H9 (cell line): ENCODE measurements at regions not wholly inside any gene's neighbourhood (a gene's known extent, or its start where the extent isn't known, plus 50 kb on each side); places are given as distances from the start of the nearest gene placed in this dataset.

Experiments used
- DNase-seq: peaks from one replicate; pipeline ENCODE4 v3.0.0-alpha.2; 2017
- H2AFZ ChIP-seq: one replicate; pipeline ENCODE4 v1.6.1; 2013; ENCODE audit warnings: mild to moderate bottlenecking, low read length, control low read depth, moderate library complexity
- H2AK5ac ChIP-seq: 2 replicates; pipeline ENCODE4 v1.6.1; 2013; ENCODE audit warnings: low read length, control low read depth, mixed read lengths; ENCODE audit not compliant: insufficient read length
- H2BK120ac ChIP-seq: one replicate; pipeline ENCODE4 v1.6.1; 2013; ENCODE audit warnings: low read depth, mild to moderate bottlenecking, low read length, control low read depth, inconsistent platforms; ENCODE audit not compliant: poor library complexity, severe bottlenecking
- H2BK12ac ChIP-seq: 2 replicates; pipeline ENCODE4 v1.6.1; 2013; ENCODE audit warnings: low read length, control low read depth, mixed read lengths, low read depth; ENCODE audit not compliant: insufficient read length
- H2BK15ac ChIP-seq: 2 replicates; pipeline ENCODE4 v1.6.1; 2013; ENCODE audit warnings: low read depth, low read length, control low read depth
- H2BK20ac ChIP-seq: one replicate; pipeline ENCODE4 v1.6.1; 2013; ENCODE audit warnings: low read depth, mild to moderate bottlenecking, low read length, control low read depth, inconsistent platforms; ENCODE audit not compliant: poor library complexity, severe bottlenecking
- H2BK5ac ChIP-seq: 2 replicates; pipeline ENCODE4 v1.6.1; 2013; ENCODE audit warnings: low read length, control low read depth, mixed read lengths; ENCODE audit not compliant: insufficient read length
- H3K14ac ChIP-seq: 2 replicates; pipeline ENCODE4 v1.6.1; 2013; ENCODE audit warnings: low read length, control low read depth; ENCODE audit not compliant: insufficient read depth
- H3K18ac ChIP-seq: 2 replicates; pipeline ENCODE4 v1.6.1; 2013; ENCODE audit warnings: low read depth, mild to moderate bottlenecking, mixed read lengths, low read length, control low read depth; ENCODE audit not compliant: insufficient read length
- H3K23ac ChIP-seq: 2 replicates; pipeline ENCODE4 v1.6.1; 2013; ENCODE audit warnings: low read length, control low read depth, mixed read lengths, low read depth; ENCODE audit not compliant: insufficient read length
- H3K23me2 ChIP-seq: 2 replicates; pipeline ENCODE4 v1.6.1; 2013; ENCODE audit warnings: low read depth, mild to moderate bottlenecking, mixed read lengths, low read length, control low read depth; ENCODE audit not compliant: insufficient read length, poor library complexity, severe bottlenecking
- H3K27ac ChIP-seq: 2 replicates; pipeline ENCODE4 v1.5.1; 2013; ENCODE audit warnings: low read length, control low read depth, mixed read lengths, low read depth; ENCODE audit not compliant: insufficient read length
- H3K27me3 ChIP-seq: 2 replicates; pipeline ENCODE4 v1.6.1; 2013; ENCODE audit warnings: low read length, control low read depth, inconsistent platforms; ENCODE audit not compliant: insufficient read depth
- H3K4ac ChIP-seq: 2 replicates; pipeline ENCODE4 v1.6.1; 2013; ENCODE audit warnings: low read depth, mild to moderate bottlenecking, control low read depth, inconsistent platforms, low read length, moderate library complexity
- H3K4me1 ChIP-seq: 2 replicates; pipeline ENCODE4 v1.6.1; 2013; ENCODE audit warnings: low read length, control low read depth, inconsistent platforms; ENCODE audit not compliant: insufficient read depth
- H3K4me2 ChIP-seq: 2 replicates; pipeline ENCODE4 v1.6.1; 2013; ENCODE audit warnings: low read length, control low read depth, mixed read lengths; ENCODE audit not compliant: insufficient read length, insufficient read depth
- H3K56ac ChIP-seq: 2 replicates; pipeline ENCODE4 v1.6.1; 2013; ENCODE audit warnings: low read depth, mild to moderate bottlenecking, mixed read lengths, low read length, control low read depth; ENCODE audit not compliant: insufficient read length
- H3K79me1 ChIP-seq: 2 replicates; pipeline ENCODE4 v1.6.1; 2013; ENCODE audit warnings: low read depth, mild to moderate bottlenecking, moderate library complexity, low read length, control low read depth, inconsistent platforms; ENCODE audit not compliant: insufficient read depth, poor library complexity, severe bottlenecking
- H3K79me2 ChIP-seq: 2 replicates; pipeline ENCODE4 v1.6.1; 2013; ENCODE audit warnings: low read length, control low read depth, inconsistent platforms; ENCODE audit not compliant: insufficient read depth
- H3K9ac ChIP-seq: 2 replicates; pipeline ENCODE4 v1.6.1; 2013; ENCODE audit warnings: low read length, control low read depth, mixed read lengths; ENCODE audit not compliant: insufficient read length; ENCODE audit errors: extremely low read depth
- H3K9me3 ChIP-seq: one replicate; pipeline ENCODE4 v1.6.1; 2013; ENCODE audit warnings: low read depth, low read length, inconsistent platforms; ENCODE audit not compliant: control insufficient read depth
- H3T11ph ChIP-seq: one replicate; pipeline ENCODE4 v1.6.1; 2013; ENCODE audit warnings: mild to moderate bottlenecking, low read length, control low read depth, inconsistent platforms
- H4K20me1 ChIP-seq: one replicate; pipeline ENCODE4 v1.6.1; 2013; ENCODE audit not compliant: control insufficient read depth, insufficient read length, insufficient read depth
- H4K5ac ChIP-seq: 2 replicates; pipeline ENCODE4 v1.6.1; 2013; ENCODE audit warnings: low read depth, mild to moderate bottlenecking, mixed read lengths, low read length, control low read depth; ENCODE audit not compliant: insufficient read length
- H4K8ac ChIP-seq: replicated peaks from 2 replicates; pipeline ENCODE4 v1.6.1; 2013; ENCODE audit warnings: low read length, control low read depth, mixed read lengths, low read depth; ENCODE audit not compliant: insufficient read length
- H4K91ac ChIP-seq: 2 replicates; pipeline ENCODE4 v1.6.1; 2013; ENCODE audit warnings: low read depth, mild to moderate bottlenecking, moderate library complexity, mixed read lengths, low read length, control low read depth; ENCODE audit not compliant: insufficient read length
- H3K27ac Mint-ChIP-seq, 3 experiments: 2 replicates in 2 of 3; 3 replicates in 1 of 3; pipeline ENCODE4 v1.8.0; 2020 to 2021; ENCODE audit warnings: mixed read lengths in 3 of 3, mild to moderate bottlenecking in 1 of 3, moderate library complexity in 1 of 3
- H3K27me3 Mint-ChIP-seq: 2 replicates; pipeline ENCODE4 v1.8.0; 2021; ENCODE audit warnings: low read depth, mild to moderate bottlenecking, moderate library complexity, mixed read lengths
- H3K36me3 Mint-ChIP-seq, 3 experiments: 2 replicates in 2 of 3; 3 replicates in 1 of 3; pipeline ENCODE4 v1.8.0; 2020 to 2021; ENCODE audit warnings: low read depth in 3 of 3, mixed read lengths in 3 of 3; ENCODE audit not compliant: insufficient read depth in 1 of 3
- H3K4me1 Mint-ChIP-seq, 2 experiments: 2 replicates each; pipeline ENCODE4 v1.8.0; 2020; ENCODE audit warnings: mixed read lengths in 2 of 2
- H3K4me3 Mint-ChIP-seq, 2 experiments: 2 replicates in 1 of 2; 3 replicates in 1 of 2; pipeline ENCODE4 v1.8.0; 2020 to 2021; ENCODE audit warnings: mild to moderate bottlenecking in 2 of 2, mixed read lengths in 2 of 2, moderate library complexity in 1 of 2
- H3K9me3 Mint-ChIP-seq, 2 experiments: 2 replicates in 1 of 2; 3 replicates in 1 of 2; pipeline ENCODE4 v1.8.0; 2020; ENCODE audit warnings: mild to moderate bottlenecking in 2 of 2, mixed read lengths in 2 of 2, moderate library complexity in 1 of 2
- WGBS: extraction: QIAGEN DNeasy Blood & Tissue Kit; methylation state at CpG from one replicate; pipeline ENCODE4 v1.1.7; 2013; ENCODE audit warnings: missing lambda C conversion rate, low lambda C conversion rate, mixed read lengths; ENCODE audit not compliant: insufficient read length; ENCODE audit errors: extremely low coverage; 5-methylcytosine and 5-hydroxymethylcytosine counted together
- TF ChIP-seq, protein P1 (sequence below): fragments of 200-600 bp; sonication (generic); conservative IDR thresholded peaks from 3 replicates; pipeline ENCODE4 v1.8.0; 2021; ENCODE audit warnings: antibody characterized with exemption, mild to moderate bottlenecking

DNA sequence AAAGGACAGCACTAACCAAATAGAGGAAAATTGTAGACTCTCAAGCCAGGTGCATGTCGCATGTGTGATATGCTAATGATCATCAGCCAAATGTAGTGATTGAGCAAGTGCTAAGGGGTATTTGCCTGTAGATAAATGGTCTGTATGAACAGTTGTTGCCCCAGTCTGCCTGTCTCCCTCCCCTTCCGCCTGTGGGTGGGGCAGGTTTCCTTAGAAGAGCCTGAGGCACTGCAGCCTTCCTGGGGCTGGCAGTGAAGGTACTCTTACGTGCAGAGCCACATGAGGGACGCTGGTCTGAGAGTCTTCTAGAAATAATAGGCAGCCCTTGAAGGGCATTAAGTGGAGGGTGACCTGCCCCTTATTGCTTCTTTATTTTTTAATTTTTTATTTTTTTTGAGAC, 152.1 kb downstream of the SNX10 start:
- Histone ChIP-seq H4K8ac (no peak overlapping the region), H2BK120ac (no peak overlapping the region), H2BK15ac (no peak overlapping the region), H2AFZ (no peak overlapping the region), H2BK5ac (no peak overlapping the region), H3K18ac (no peak overlapping the region), H3K9me3 (no peaks in the 10 kb centered on the region), H3K4me2 (no peak overlapping the region), H2BK12ac (no peak overlapping the region), H3K23ac (no peak overlapping the region), H2BK20ac (no peak overlapping the region), H4K5ac (no peak overlapping the region), H4K20me1 (no peaks in the 10 kb centered on the region), H3K27ac (no peak overlapping the region), H3K4me1 (peaks cover 1% of the 10 kb centered on the region; the same call in 1 of the 2 replicates), H3T11ph (no peak overlapping the region), H2AK5ac (no peak overlapping the region), H4K91ac (no peak overlapping the region), H3K14ac (no peak overlapping the region), H3K9ac (no peak overlapping the region), H3K79me2 (no peaks in the 10 kb centered on the region), H3K79me1 (no peaks in the 10 kb centered on the region), H3K4ac (no peak overlapping the region), H3K27me3 (no peaks in the 10 kb centered on the region), H3K23me2 (no peaks in the 10 kb centered on the region), H3K56ac (no peak overlapping the region)
- H3K4me1 Mint-ChIP-seq: peaks cover 11 to 30% of the 10 kb centered on the region in 2 experiments
- H3K36me3 Mint-ChIP-seq: no peaks in the 10 kb centered on the region
- H3K4me3 Mint-ChIP-seq: no peak overlapping the region
- H3K27me3 Mint-ChIP-seq: peaks cover 3% of the 10 kb centered on the region; the same call in 1 of the 2 replicates
- WGBS: no CpG with 5 or more reads among the region's 4 CpGs
- H3K9me3 Mint-ChIP-seq: no peaks in the 10 kb centered on the region
- H3K27ac Mint-ChIP-seq: no peak overlapping the region
- TF ChIP-seq, protein P1, sequence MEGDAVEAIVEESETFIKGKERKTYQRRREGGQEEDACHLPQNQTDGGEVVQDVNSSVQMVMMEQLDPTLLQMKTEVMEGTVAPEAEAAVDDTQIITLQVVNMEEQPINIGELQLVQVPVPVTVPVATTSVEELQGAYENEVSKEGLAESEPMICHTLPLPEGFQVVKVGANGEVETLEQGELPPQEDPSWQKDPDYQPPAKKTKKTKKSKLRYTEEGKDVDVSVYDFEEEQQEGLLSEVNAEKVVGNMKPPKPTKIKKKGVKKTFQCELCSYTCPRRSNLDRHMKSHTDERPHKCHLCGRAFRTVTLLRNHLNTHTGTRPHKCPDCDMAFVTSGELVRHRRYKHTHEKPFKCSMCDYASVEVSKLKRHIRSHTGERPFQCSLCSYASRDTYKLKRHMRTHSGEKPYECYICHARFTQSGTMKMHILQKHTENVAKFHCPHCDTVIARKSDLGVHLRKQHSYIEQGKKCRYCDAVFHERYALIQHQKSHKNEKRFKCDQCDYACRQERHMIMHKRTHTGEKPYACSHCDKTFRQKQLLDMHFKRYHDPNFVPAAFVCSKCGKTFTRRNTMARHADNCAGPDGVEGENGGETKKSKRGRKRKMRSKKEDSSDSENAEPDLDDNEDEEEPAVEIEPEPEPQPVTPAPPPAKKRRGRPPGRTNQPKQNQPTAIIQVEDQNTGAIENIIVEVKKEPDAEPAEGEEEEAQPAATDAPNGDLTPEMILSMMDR: no peak
- DNase-seq: no peak
